ENCODE measurements at regions not wholly inside any gene's neighbourhood (a gene's known extent, or its start where the extent isn't known, plus 50 kb on each side); places are given as distances from the start of the nearest gene placed in this dataset.
"Not testable (repeated sequence)": the region's sequence is repeated elsewhere in the genome, so short reads cannot be mapped to it uniquely, and the experiment has no call there.

GRCh38 chrX:96551322-96551872, 133.2 kb upstream of the DIAPH2 start:
- ATAC-seq (no peak), DNase-seq (no peak)
- Histone ChIP-seq H3K4me1 (ENCODE audit: insufficient read depth, low read length) (no peaks in the 10 kb centered on the region), H3K27ac (ENCODE audit: low read length) (no peak overlapping the region), H3K4me2 (ENCODE audit: low read length) (no peak overlapping the region), H3K9me3 (ENCODE audit: low read length) (no peaks in the 10 kb centered on the region), H2AFZ (ENCODE audit: low read length) (no peak overlapping the region), H3K9me2 (replicated peaks; ENCODE audit: low read length) (no peaks in the 10 kb centered on the region), H3K79me2 (ENCODE audit: low read length) (no peaks in the 10 kb centered on the region), H3K4me3 (ENCODE audit: low read length) (no peak overlapping the region), H3F3A (ENCODE audit: low read length, unreplicated experiment) (no peaks in the 10 kb centered on the region), H4K20me1 (ENCODE audit: low read length) (no peaks in the 10 kb centered on the region), H3K36me3 (ENCODE audit: low read depth, low read length) (no peaks in the 10 kb centered on the region), H3K9ac (ENCODE audit: low read length) (no peak overlapping the region), H3K27me3 (ENCODE audit: low read length) (no peaks in the 10 kb centered on the region)
- TF ChIP-seq CTCF (conservative IDR thresholded peaks at IDR 0.05; ENCODE audit: low read depth, low read length) (no peak), EZH2 (IDR thresholded peaks at IDR 0.05; ENCODE audit: low read length, unreplicated experiment) (no peak), EZH2phosphoT487 (IDR thresholded peaks at IDR 0.05; ENCODE audit: borderline replicate concordance, low read length) (no peak)
- BruUV-seq (replicated peaks) = no TSS peak
- intact Hi-C loops (cut with micrococcal nuclease) = no loop called here
- ChIA-PET CTCF (no interaction called here), POLR2A (ENCODE audit: unreplicated experiment) (no interaction called here)

GRCh38 chrX:96556886-96557285, 127.8 kb upstream of the DIAPH2 start:
- ChIA-PET CTCF (no interaction called here), POLR2A (ENCODE audit: unreplicated experiment) (no interaction called here)
- Histone ChIP-seq H2AFZ (ENCODE audit: low read length) (no peak overlapping the region; the same call in 1 of the 2 replicates), H3K9ac (ENCODE audit: low read length) (no peak overlapping the region), H3K9me3 (ENCODE audit: low read length) (no peaks in the 10 kb centered on the region), H3K4me3 (ENCODE audit: low read length) (no peak overlapping the region), H4K20me1 (ENCODE audit: low read length) (no peaks in the 10 kb centered on the region), H3K27me3 (ENCODE audit: low read length) (no peaks in the 10 kb centered on the region), H3F3A (ENCODE audit: low read length, unreplicated experiment) (no peaks in the 10 kb centered on the region), H3K4me1 (ENCODE audit: insufficient read depth, low read length) (no peaks in the 10 kb centered on the region), H3K4me2 (ENCODE audit: low read length) (no peak overlapping the region), H3K27ac (ENCODE audit: low read length) (no peak overlapping the region), H3K9me2 (replicated peaks; ENCODE audit: low read length) (no peaks in the 10 kb centered on the region), H3K36me3 (ENCODE audit: low read depth, low read length) (no peaks in the 10 kb centered on the region), H3K79me2 (ENCODE audit: low read length) (no peaks in the 10 kb centered on the region)
- DNase-seq (no peak), ATAC-seq (no peak)
- BruUV-seq (replicated peaks) = no TSS peak
- intact Hi-C loops (cut with micrococcal nuclease) = no loop called here
- TF ChIP-seq EZH2 (IDR thresholded peaks at IDR 0.05; ENCODE audit: low read length, unreplicated experiment) = no peak
- no peak for TF ChIP-seq EZH2phosphoT487 (IDR thresholded peaks at IDR 0.05; ENCODE audit: borderline replicate concordance, low read length)
- no peak for TF ChIP-seq CTCF (conservative IDR thresholded peaks at IDR 0.05; ENCODE audit: low read depth, low read length)

- H3K4me3 ChIP-seq (ENCODE audit: low read length); H3K9me2 ChIP-seq (replicated peaks; ENCODE audit: low read length); POLR2A ChIA-PET (ENCODE audit: unreplicated experiment); H3K4me2 ChIP-seq (ENCODE audit: low read length); BruUV-seq (replicated peaks); H3K9me3 ChIP-seq (ENCODE audit: low read length); H3K36me3 ChIP-seq (ENCODE audit: low read depth, low read length); H3K9ac ChIP-seq (ENCODE audit: low read length); DNase-seq; H3K27me3 ChIP-seq (ENCODE audit: low read length); H3K79me2 ChIP-seq (ENCODE audit: low read length); H3K27ac ChIP-seq (ENCODE audit: low read length); intact Hi-C loops (cut with micrococcal nuclease); H3F3A ChIP-seq (ENCODE audit: low read length, unreplicated experiment); H2AFZ ChIP-seq (ENCODE audit: low read length); CTCF ChIA-PET; ATAC-seq; H4K20me1 ChIP-seq (ENCODE audit: low read length): not testable (repeated sequence)
- peaks cover 12% of the 10 kb centered on the region; the same call in 1 of the 2 replicates for H3K4me1 ChIP-seq (ENCODE audit: insufficient read depth, low read length)
These were observed 123.5 kb upstream of the DIAPH2 start for GRCh38 chrX:96561129-96561528.
